Colonic mucosa (tissue), 4 donors: ENCODE measurements at regions not wholly inside any gene's neighbourhood (a gene's known extent, or its start where the extent isn't known, plus 50 kb on each side); places are given as distances from the start of the nearest gene placed in this dataset.
"Not testable (repeated sequence)": the region's sequence is repeated elsewhere in the genome, so short reads cannot be mapped to it uniquely, and the experiment has no call there.

Experiments
- DNase-seq: peaks from one replicate; pipeline ENCODE4 v3.0.0-alpha.2; 2020
- H3K27ac ChIP-seq: fragments of 200-600 bp; one replicate; pipeline ENCODE4 v1.8.0; 2021
- H3K27me3 ChIP-seq: fragments of 200-600 bp; one replicate; pipeline ENCODE4 v1.8.0; 2021
- H3K36me3 ChIP-seq: fragments of 200-600 bp; one replicate; pipeline ENCODE4 v1.8.0; 2021
- H3K4me1 ChIP-seq: fragments of 200-600 bp; one replicate; pipeline ENCODE4 v1.8.0; 2021; ENCODE audit warnings: mild to moderate bottlenecking
- H3K4me3 ChIP-seq: fragments of 200-600 bp; one replicate; pipeline ENCODE4 v1.8.0; 2021
- H3K9ac ChIP-seq, 2 donors: one replicate each; pipeline ENCODE4 v1.7.0; 2013; ENCODE audit warnings: control low read depth in 2 of 2, low read depth in 2 of 2, low read length in 2 of 2
- H3K9me3 ChIP-seq: fragments of 200-600 bp; one replicate; pipeline ENCODE4 v1.8.0; 2021
- CTCF ChIP-seq: fragments of 200-600 bp; IDR thresholded peaks from one replicate; pipeline ENCODE4 v1.8.0; 2022; ENCODE audit warnings: antibody characterized with exemption, mild to moderate bottlenecking
- intact Hi-C: fragments of 100-400 bp; cut with DNase I; formaldehyde crosslinking; loops from one replicate; pipeline ENCODE4 v1.14.1; 2022
- donor health status: healthy.
- donor health status: DM: no; HTN: no; CAD: no.
- donor health status: DM: no; HTN: no; CAD: no.

- Histone ChIP-seq H3K4me1 (no peaks in the 10 kb centered on the region), H3K36me3 (no peaks in the 10 kb centered on the region), H3K27me3 (no peaks in the 10 kb centered on the region), H3K4me3 (no peak overlapping the region), H3K27ac (no peak overlapping the region), H3K9ac (no peak overlapping the region), H3K9me3 (no peaks in the 10 kb centered on the region)
- DNase-seq: no peak
- TF ChIP-seq CTCF: no peak
- intact Hi-C loops: no loop called here
These were observed 334.5 kb upstream of the FRG2C start for GRCh38 chr3:75329476-75330097.

GRCh38 chr3:75330446-75330845 is 333.7 kb upstream of the FRG2C start:
- H3K27me3 ChIP-seq, H3K27ac ChIP-seq, H3K4me3 ChIP-seq, H3K4me1 ChIP-seq, H3K36me3 ChIP-seq, DNase-seq, intact Hi-C loops, H3K9ac ChIP-seq, H3K9me3 ChIP-seq: not testable (repeated sequence)

- intact Hi-C loops: not testable (repeated sequence)
These were observed 332.0 kb upstream of the FRG2C start for GRCh38 chr3:75332090-75332489.

GRCh38 chr3:75332794-75333193 is 331.3 kb upstream of the FRG2C start:
- Histone ChIP-seq H3K36me3 (no peaks in the 10 kb centered on the region), H3K27ac (no peak overlapping the region), H3K9me3 (no peaks in the 10 kb centered on the region), H3K4me1 (no peaks in the 10 kb centered on the region), H3K4me3 (no peak overlapping the region), H3K27me3 (no peaks in the 10 kb centered on the region), H3K9ac (no peak overlapping the region)
- no peak for TF ChIP-seq CTCF
- no peak for DNase-seq
- intact Hi-C loops: no loop called here

More at GRCh38 chr3:75332090-75332489, 332.0 kb upstream of the FRG2C start:
- not testable (repeated sequence) for H3K36me3 ChIP-seq, H3K4me3 ChIP-seq, H3K27me3 ChIP-seq, H3K9ac ChIP-seq, H3K9me3 ChIP-seq, H3K4me1 ChIP-seq, H3K27ac ChIP-seq, DNase-seq

DNA sequence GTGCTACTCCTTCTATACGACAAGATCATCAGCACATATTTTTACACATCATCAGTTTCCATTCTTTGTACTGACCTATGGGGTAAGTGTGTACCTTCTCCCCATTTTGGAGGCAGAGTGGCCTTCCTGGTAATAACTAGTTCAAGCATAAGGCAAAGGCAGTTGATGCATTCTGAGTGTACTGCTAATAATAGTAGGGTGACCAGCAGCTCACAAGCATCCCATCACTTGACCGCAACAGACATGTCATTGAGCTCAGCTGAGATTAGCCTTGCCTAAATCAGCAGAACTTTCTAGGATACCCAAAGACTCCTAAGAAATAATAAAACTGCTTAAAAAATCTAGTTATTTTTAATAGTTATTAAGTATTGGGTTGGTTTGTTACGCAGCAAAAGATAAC is 329.8 kb upstream of the FRG2C start:
- H3K9ac ChIP-seq: no peak overlapping the region
- intact Hi-C loops: no loop called here
- H3K27ac ChIP-seq: no peak overlapping the region
- H3K4me3 ChIP-seq: no peak overlapping the region
- DNase-seq: no peak
- TF ChIP-seq CTCF: no peak
- H3K36me3 ChIP-seq: no peaks in the 10 kb centered on the region
- H3K9me3 ChIP-seq: no peaks in the 10 kb centered on the region
- no peaks in the 10 kb centered on the region for H3K4me1 ChIP-seq
- no peaks in the 10 kb centered on the region for H3K27me3 ChIP-seq

DNA sequence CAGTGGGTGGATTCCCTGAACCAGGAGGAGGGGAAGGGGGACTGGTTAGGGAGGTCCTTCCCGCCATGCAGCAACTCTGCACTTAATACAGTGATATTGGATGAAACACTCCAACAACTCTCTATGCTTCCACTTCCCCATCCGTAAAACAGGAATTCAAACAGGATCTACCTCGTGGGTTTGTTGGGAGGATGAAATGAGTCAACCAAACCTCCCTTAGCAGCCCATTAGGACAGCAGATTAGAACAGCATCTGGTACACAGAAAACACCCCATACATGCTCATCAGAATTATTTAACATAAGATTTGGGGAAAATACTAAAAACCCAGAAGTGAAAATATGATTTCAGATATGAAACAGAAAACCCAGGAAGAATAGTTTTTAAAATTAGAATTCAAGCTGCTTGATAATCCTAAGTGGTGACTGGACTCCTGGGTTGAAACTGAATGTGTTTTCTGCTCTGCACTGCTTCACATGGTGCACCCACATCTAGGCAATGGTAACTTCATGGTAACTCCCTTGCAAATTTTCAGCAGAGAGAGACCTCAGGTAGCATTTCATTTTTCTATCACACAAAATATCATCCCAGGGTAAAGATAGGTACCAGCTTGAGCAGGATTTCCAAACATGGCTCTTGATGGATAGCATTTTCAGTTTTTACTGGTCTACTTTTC is 326.8 kb upstream of the FRG2C start:
- H3K9me3 ChIP-seq: no peaks in the 10 kb centered on the region
- no peak overlapping the region for H3K4me3 ChIP-seq
- no peaks in the 10 kb centered on the region for H3K4me1 ChIP-seq
- no peak for TF ChIP-seq CTCF
- no peak for DNase-seq
- H3K36me3 ChIP-seq: no peaks in the 10 kb centered on the region
- intact Hi-C loops: no loop called here
- H3K27me3 ChIP-seq: no peaks in the 10 kb centered on the region
- H3K9ac ChIP-seq: no peak overlapping the region
- H3K27ac ChIP-seq: no peak overlapping the region
